Endodermal cell (in vitro differentiated cells): ENCODE measurements at regions not wholly inside any gene's neighbourhood (a gene's known extent, or its start where the extent isn't known, plus 50 kb on each side); places are given as distances from the start of the nearest gene placed in this dataset.

Experiments
- DNase-seq: peaks from one replicate; pipeline ENCODE4 v3.0.0-alpha.2; 2017
- H3K27ac ChIP-seq: 2 replicates; pipeline ENCODE4 v1.5.1; 2013; ENCODE audit warnings: mild to moderate bottlenecking, low read depth, low read length, moderate library complexity
- H3K27me3 ChIP-seq: 2 replicates; pipeline ENCODE4 v1.6.1; 2013; ENCODE audit warnings: mild to moderate bottlenecking, low read length, moderate library complexity; ENCODE audit not compliant: insufficient read depth, control insufficient read depth, poor library complexity, severe bottlenecking
- H3K36me3 ChIP-seq: 2 replicates; pipeline ENCODE4 v1.7.0; 2013; ENCODE audit warnings: mild to moderate bottlenecking, low read length, moderate library complexity; ENCODE audit not compliant: control insufficient read depth, insufficient read depth
- H3K4me1 ChIP-seq: one replicate; pipeline ENCODE4 v1.7.0; 2013; ENCODE audit warnings: low read length; ENCODE audit not compliant: control insufficient read depth, insufficient read depth
- H3K4me3 ChIP-seq: 2 replicates; pipeline ENCODE4 v1.5.1; 2013; ENCODE audit warnings: mild to moderate bottlenecking, low read length, moderate library complexity
- H3K9ac ChIP-seq: 2 replicates; pipeline ENCODE4 v1.6.1; 2013; ENCODE audit warnings: mild to moderate bottlenecking, low read length, moderate library complexity; ENCODE audit not compliant: poor library complexity, severe bottlenecking; ENCODE audit errors: extremely low read depth
- H3K9me3 ChIP-seq: 2 replicates; pipeline ENCODE4 v1.6.1; 2013; ENCODE audit warnings: mild to moderate bottlenecking, low read length, moderate library complexity; ENCODE audit not compliant: control insufficient read depth
- H3K27ac Mint-ChIP-seq: 2 replicates; pipeline ENCODE4 v1.8.0; 2020; ENCODE audit warnings: mixed read lengths
- H3K27me3 Mint-ChIP-seq: 2 replicates; pipeline ENCODE4 v1.8.0; 2021; ENCODE audit warnings: mild to moderate bottlenecking, mixed read lengths; ENCODE audit not compliant: insufficient read depth
- H3K36me3 Mint-ChIP-seq: 2 replicates; pipeline ENCODE4 v1.8.0; 2020; ENCODE audit warnings: low read depth, mixed read lengths
- H3K4me1 Mint-ChIP-seq: 2 replicates; pipeline ENCODE4 v1.8.0; 2020; ENCODE audit warnings: mixed read lengths
- H3K4me3 Mint-ChIP-seq: 2 replicates; pipeline ENCODE4 v1.8.0; 2020; ENCODE audit warnings: mild to moderate bottlenecking, moderate library complexity, mixed read lengths
- H3K9me3 Mint-ChIP-seq: 2 replicates; pipeline ENCODE4 v1.8.0; 2020; ENCODE audit warnings: mild to moderate bottlenecking, mixed read lengths
- CTCF ChIP-seq: fragments of 200-600 bp; sonication (generic); conservative IDR thresholded peaks from 2 replicates; pipeline ENCODE4 v1.5.0; 2021; ENCODE audit warnings: antibody characterized with exemption, mild to moderate bottlenecking
- WGBS, 2 experiments: methylation state at CpG; one replicate each; pipeline versions ENCODE4 v1.1.5 to v1.1.7; 2013; ENCODE audit warnings: missing lambda C conversion rate in 2 of 2, mixed read lengths in 1 of 2; ENCODE audit not compliant: insufficient coverage in 1 of 2, insufficient read length in 1 of 2; 5-methylcytosine and 5-hydroxymethylcytosine counted together

- Histone ChIP-seq H3K9ac (no peak overlapping the region), H3K27ac (no peak overlapping the region), H3K4me1 (no peaks in the 10 kb centered on the region), H3K4me3 (no peak overlapping the region), H3K9me3 (no peaks in the 10 kb centered on the region), H3K36me3 (no peaks in the 10 kb centered on the region), H3K27me3 (no peaks in the 10 kb centered on the region)
- WGBS, 2 experiments, result 100% methylated on average over 1 of the region's 1 CpG; no CpG with 5 or more reads in 1 of the 2 experiments
- Mint-ChIP-seq H3K9me3 (no peaks in the 10 kb centered on the region), H3K4me1 (no peaks in the 10 kb centered on the region), H3K27ac (no peak overlapping the region), H3K27me3 (no peaks in the 10 kb centered on the region), H3K4me3 (no peak overlapping the region), H3K36me3 (no peaks in the 10 kb centered on the region)
- DNase-seq, result no peak
- no peak for TF ChIP-seq CTCF
Measured at GRCh38 chr3:35408882-35409281, 230.4 kb upstream of the ARPP21 start.

GRCh38 chr3:35409991-35410390, 229.3 kb upstream of the ARPP21 start:
- no peak for TF ChIP-seq CTCF
- H3K36me3 Mint-ChIP-seq, result no peaks in the 10 kb centered on the region
- H3K4me3 Mint-ChIP-seq, result no peak overlapping the region
- Histone ChIP-seq H3K27ac (no peak overlapping the region), H3K9me3 (no peaks in the 10 kb centered on the region), H3K4me3 (no peak overlapping the region), H3K9ac (no peak overlapping the region), H3K4me1 (no peaks in the 10 kb centered on the region), H3K27me3 (no peaks in the 10 kb centered on the region), H3K36me3 (no peaks in the 10 kb centered on the region)
- H3K9me3 Mint-ChIP-seq, result no peaks in the 10 kb centered on the region
- no peak for DNase-seq
- no CpG with 5 or more reads among the region's 1 CpG for WGBS, 2 experiments
- no peaks in the 10 kb centered on the region for H3K27me3 Mint-ChIP-seq
- no peak overlapping the region for H3K27ac Mint-ChIP-seq
- no peaks in the 10 kb centered on the region for H3K4me1 Mint-ChIP-seq

- H3K4me1 Mint-ChIP-seq, result no peaks in the 10 kb centered on the region
- H3K36me3 Mint-ChIP-seq, result no peaks in the 10 kb centered on the region
- no peak overlapping the region for H3K9ac ChIP-seq
- no peak overlapping the region for H3K27ac ChIP-seq
- H3K9me3 Mint-ChIP-seq, result peaks cover 2% of the 10 kb centered on the region
- no CpG with 5 or more reads among the region's 1 CpG for WGBS, 2 experiments
- H3K36me3 ChIP-seq, result no peaks in the 10 kb centered on the region
- H3K9me3 ChIP-seq, result no peaks in the 10 kb centered on the region
- no peak for DNase-seq
- H3K4me3 ChIP-seq, result no peak overlapping the region
- no peaks in the 10 kb centered on the region for H3K4me1 ChIP-seq
- no peak for TF ChIP-seq CTCF
- no peak overlapping the region for H3K4me3 Mint-ChIP-seq
- H3K27me3 Mint-ChIP-seq, result no peaks in the 10 kb centered on the region
- no peaks in the 10 kb centered on the region for H3K27me3 ChIP-seq
- H3K27ac Mint-ChIP-seq, result peak overlapping the region; percentile 27
Measured at GRCh38 chr3:35413483-35413882, 225.8 kb upstream of the ARPP21 start.
